Caco-2 (cell line): ENCODE measurements at regions not wholly inside any gene's neighbourhood (a gene's known extent, or its start where the extent isn't known, plus 50 kb on each side); places are given as distances from the start of the nearest gene placed in this dataset.
"Not testable (repeated sequence)": the region's sequence is repeated elsewhere in the genome, so short reads cannot be mapped to it uniquely, and the experiment has no call there.

Experiments
- BruUV-seq: library from RNA; stranded (reverse); fragments of 400-500 nt; replicated peaks from 2 replicates; lab custom pipeline; 2021; lab: Mats Ljungman, UMichigan
- CTCF ChIA-PET: fragments of 300-600 bp; sonication (Branson Sonifier 250); formaldehyde crosslinking; loops from one replicate; lab custom pipeline; 2022; ENCODE audit warnings: antibody characterized with exemption; lab: Charles Lee
- POLR2A ChIA-PET: fragments of 300-600 bp; sonication (Branson Sonifier 250); formaldehyde crosslinking; loops from one replicate; lab custom pipeline; 2022; ENCODE audit warnings: antibody characterized with exemption; lab: Charles Lee
- DNase-seq, 2 experiments: peaks; one replicate each; pipeline versions ENCODE4 v3.0.0 to v3.0.0-alpha.2; 2020 to 2022
- H3K27me3 ChIP-seq: replicated peaks from 2 replicates; pipeline ENCODE4 v1.6.0; 2011; ENCODE audit warnings: low read length; ENCODE audit not compliant: control insufficient read depth, insufficient read depth
- H3K36me3 ChIP-seq: 2 replicates; pipeline ENCODE4 v1.5.1; 2011; ENCODE audit warnings: low read length; ENCODE audit not compliant: control insufficient read depth, insufficient read depth
- H3K4me1 ChIP-seq: fragments of 250-450 bp; sonication (Bioruptor Pico); 2 replicates; pipeline ENCODE4 v1.5.1; 2020; ENCODE audit warnings: mild to moderate bottlenecking
- H3K4me3 ChIP-seq: 2 replicates; pipeline ENCODE4 v1.5.1; 2011; ENCODE audit warnings: low read depth, mild to moderate bottlenecking, control low read depth, low read length
- H3K9me3 ChIP-seq: fragments of 250-450 bp; sonication (Bioruptor Pico); 2 replicates; pipeline ENCODE4 v1.5.1; 2020; ENCODE audit warnings: mild to moderate bottlenecking, moderate library complexity
- H3K27ac Mint-ChIP-seq: one replicate; pipeline ENCODE4 v1.8.0; 2022; ENCODE audit warnings: mixed read lengths; ENCODE audit not compliant: unreplicated experiment
- H3K27me3 Mint-ChIP-seq: one replicate; pipeline ENCODE4 v1.8.0; 2022; ENCODE audit warnings: mixed read lengths; ENCODE audit not compliant: insufficient read depth, unreplicated experiment
- H3K36me3 Mint-ChIP-seq: one replicate; pipeline ENCODE4 v1.8.0; 2022; ENCODE audit warnings: mild to moderate bottlenecking, mixed read lengths; ENCODE audit not compliant: insufficient read depth, unreplicated experiment
- H3K4me1 Mint-ChIP-seq: one replicate; pipeline ENCODE4 v1.8.0; 2022; ENCODE audit warnings: low read depth, mixed read lengths; ENCODE audit not compliant: unreplicated experiment
- H3K4me3 Mint-ChIP-seq: one replicate; pipeline ENCODE4 v1.8.0; 2022; ENCODE audit warnings: mild to moderate bottlenecking, moderate library complexity, mixed read lengths; ENCODE audit not compliant: unreplicated experiment
- H3K9me3 Mint-ChIP-seq: one replicate; pipeline ENCODE4 v1.8.0; 2022; ENCODE audit warnings: mixed read lengths; ENCODE audit not compliant: unreplicated experiment
- intact Hi-C: fragments of 100-400 bp; cut with micrococcal nuclease; formaldehyde crosslinking; loops from one replicate; pipeline ENCODE4 v1.10.0; 2022; ENCODE audit not compliant: unreplicated experiment
- TF ChIP-seq, protein P1 (sequence below), 2 experiments: fragments of 200-600 bp in 1 of 2; IDR thresholded peaks; 1 replicate in 1 of 2; 2 replicates in 1 of 2; pipeline versions ENCODE4 v1.5.1 to v1.8.0; 2011 to 2022; ENCODE audit warnings: antibody characterized with exemption in 1 of 2, control low read depth in 1 of 2, inconsistent platforms in 1 of 2, low read depth in 1 of 2, low read length in 1 of 2, mild to moderate bottlenecking in 1 of 2, moderate library complexity in 1 of 2; ENCODE audit not compliant: insufficient read depth in 1 of 2, severe bottlenecking in 1 of 2, unreplicated experiment in 1 of 2

DNA sequence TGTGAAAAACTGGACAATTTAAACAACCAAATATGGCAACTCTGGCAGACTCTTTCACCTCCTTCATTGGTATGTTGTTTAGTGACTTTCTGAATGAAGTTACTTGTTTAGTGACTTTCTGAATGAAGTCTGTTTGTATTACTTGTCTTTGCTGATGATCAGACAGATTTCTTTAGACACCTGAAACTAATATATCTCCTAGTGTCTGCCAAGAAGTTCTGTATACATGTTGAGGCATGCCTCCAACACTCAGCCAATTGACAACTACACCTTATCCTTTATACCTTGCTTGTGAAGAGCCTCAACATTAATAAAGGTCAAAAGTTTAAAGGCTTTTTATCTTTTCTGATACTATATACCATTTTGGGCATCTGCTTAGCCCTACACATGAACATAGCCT, 725.4 kb upstream of the EPHA7 start:
- CTCF ChIA-PET: no interaction called here
- intact Hi-C loops: no loop called here
- TF ChIP-seq, protein P1, sequence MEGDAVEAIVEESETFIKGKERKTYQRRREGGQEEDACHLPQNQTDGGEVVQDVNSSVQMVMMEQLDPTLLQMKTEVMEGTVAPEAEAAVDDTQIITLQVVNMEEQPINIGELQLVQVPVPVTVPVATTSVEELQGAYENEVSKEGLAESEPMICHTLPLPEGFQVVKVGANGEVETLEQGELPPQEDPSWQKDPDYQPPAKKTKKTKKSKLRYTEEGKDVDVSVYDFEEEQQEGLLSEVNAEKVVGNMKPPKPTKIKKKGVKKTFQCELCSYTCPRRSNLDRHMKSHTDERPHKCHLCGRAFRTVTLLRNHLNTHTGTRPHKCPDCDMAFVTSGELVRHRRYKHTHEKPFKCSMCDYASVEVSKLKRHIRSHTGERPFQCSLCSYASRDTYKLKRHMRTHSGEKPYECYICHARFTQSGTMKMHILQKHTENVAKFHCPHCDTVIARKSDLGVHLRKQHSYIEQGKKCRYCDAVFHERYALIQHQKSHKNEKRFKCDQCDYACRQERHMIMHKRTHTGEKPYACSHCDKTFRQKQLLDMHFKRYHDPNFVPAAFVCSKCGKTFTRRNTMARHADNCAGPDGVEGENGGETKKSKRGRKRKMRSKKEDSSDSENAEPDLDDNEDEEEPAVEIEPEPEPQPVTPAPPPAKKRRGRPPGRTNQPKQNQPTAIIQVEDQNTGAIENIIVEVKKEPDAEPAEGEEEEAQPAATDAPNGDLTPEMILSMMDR (IDR thresholded peaks at IDR 0.05; ENCODE audit: insufficient read depth in 1 of 2, low read depth in 1 of 2, low read length in 1 of 2, severe bottlenecking in 1 of 2, unreplicated experiment in 1 of 2): no peak
- H3K4me3 Mint-ChIP-seq: no peak overlapping the region
- Histone ChIP-seq H3K4me3 (no peak overlapping the region), H3K27me3 (no peaks in the 10 kb centered on the region), H3K36me3 (no peaks in the 10 kb centered on the region), H3K9me3 (no peaks in the 10 kb centered on the region), H3K4me1 (no peaks in the 10 kb centered on the region)
- DNase-seq: no peak
- H3K4me1 Mint-ChIP-seq: no peaks in the 10 kb centered on the region
- BruUV-seq: no TSS peak
- no peak overlapping the region for H3K27ac Mint-ChIP-seq
- no peaks in the 10 kb centered on the region for H3K9me3 Mint-ChIP-seq
- H3K27me3 Mint-ChIP-seq: no peaks in the 10 kb centered on the region
- no peaks in the 10 kb centered on the region for H3K36me3 Mint-ChIP-seq
- POLR2A ChIA-PET: no interaction called here

DNA sequence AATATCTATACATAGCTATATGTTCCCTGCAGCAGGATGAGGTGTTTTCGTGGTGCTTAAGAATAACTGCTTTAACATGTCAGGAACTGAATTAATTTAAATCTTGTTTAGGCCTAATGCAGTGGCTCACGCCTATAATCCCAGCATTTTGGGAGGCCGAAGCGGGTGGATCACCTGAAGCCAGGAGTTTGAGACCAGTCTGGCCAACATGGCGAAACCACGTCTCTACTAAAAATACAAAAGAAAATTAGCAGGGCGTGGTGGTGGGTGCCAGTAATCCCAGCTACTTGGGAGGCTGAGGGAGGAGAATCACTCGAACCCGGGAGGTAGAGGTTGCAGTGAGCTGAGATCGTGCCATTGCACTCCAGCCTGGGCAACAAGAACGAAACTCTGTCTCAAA, 717.8 kb upstream of the EPHA7 start:
- H3K4me1 Mint-ChIP-seq, H3K27ac Mint-ChIP-seq, POLR2A ChIA-PET, H3K9me3 Mint-ChIP-seq, H3K36me3 ChIP-seq, H3K27me3 ChIP-seq, intact Hi-C loops, H3K4me3 Mint-ChIP-seq, BruUV-seq, H3K36me3 Mint-ChIP-seq, DNase-seq, H3K9me3 ChIP-seq, H3K27me3 Mint-ChIP-seq, H3K4me3 ChIP-seq, CTCF ChIA-PET, H3K4me1 ChIP-seq: not testable (repeated sequence)

DNA sequence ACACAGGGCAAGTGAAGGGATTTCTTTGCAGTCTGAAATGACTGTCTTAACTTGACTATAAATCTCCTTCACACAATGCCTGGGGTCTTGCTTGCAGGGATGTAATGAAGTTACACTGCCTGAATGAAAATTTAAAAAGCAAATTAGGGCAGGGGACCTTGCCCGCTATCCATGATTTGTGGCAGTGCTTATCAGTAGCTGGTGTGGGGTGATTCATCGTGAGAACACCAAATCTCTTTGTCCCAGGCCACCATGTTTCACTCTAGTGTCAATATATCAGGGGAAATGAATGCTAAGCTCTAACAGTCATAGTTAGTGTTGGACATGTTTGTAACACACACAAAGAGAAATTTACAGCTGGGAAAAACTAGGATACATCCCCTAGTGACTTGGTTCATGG, 713.7 kb upstream of the EPHA7 start:
- no peaks in the 10 kb centered on the region for H3K9me3 ChIP-seq
- no peak overlapping the region for H3K4me3 ChIP-seq
- ChIA-PET CTCF (no interaction called here), POLR2A (no interaction called here)
- no peaks in the 10 kb centered on the region for H3K4me1 Mint-ChIP-seq
- H3K4me3 Mint-ChIP-seq: no peak overlapping the region
- no peak overlapping the region for H3K27ac Mint-ChIP-seq
- no peaks in the 10 kb centered on the region for H3K9me3 Mint-ChIP-seq
- no peaks in the 10 kb centered on the region for H3K27me3 ChIP-seq
- no peak for DNase-seq
- no TSS peak for BruUV-seq
- TF ChIP-seq, protein P1 (IDR thresholded peaks at IDR 0.05; ENCODE audit: insufficient read depth in 1 of 2, low read depth in 1 of 2, low read length in 1 of 2, severe bottlenecking in 1 of 2, unreplicated experiment in 1 of 2): no peak
- no peaks in the 10 kb centered on the region for H3K36me3 ChIP-seq
- no peaks in the 10 kb centered on the region for H3K36me3 Mint-ChIP-seq
- no peaks in the 10 kb centered on the region for H3K27me3 Mint-ChIP-seq
- H3K4me1 ChIP-seq: no peaks in the 10 kb centered on the region
- intact Hi-C loops: no loop called here

DNA sequence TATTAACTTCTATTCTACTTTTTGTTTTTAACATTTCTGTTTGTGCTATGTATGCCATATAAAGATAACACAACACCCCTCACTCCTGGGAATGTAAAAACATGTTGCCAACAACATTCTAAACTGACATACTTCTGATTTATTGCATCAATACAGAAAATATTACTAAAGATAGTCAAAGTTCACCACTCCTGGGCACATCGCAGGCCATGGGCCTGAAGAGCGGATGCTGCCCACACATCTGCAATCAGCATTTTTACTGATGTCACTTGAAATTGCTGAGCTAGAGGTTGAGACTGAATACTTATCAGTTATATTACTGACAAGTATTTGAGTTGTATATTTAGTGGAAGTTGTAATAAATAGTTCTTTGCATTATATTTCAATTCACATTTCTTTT, 711.9 kb upstream of the EPHA7 start:
- ChIA-PET POLR2A (no interaction called here), CTCF (no interaction called here)
- TF ChIP-seq, protein P1 (IDR thresholded peaks at IDR 0.05; ENCODE audit: insufficient read depth in 1 of 2, low read depth in 1 of 2, low read length in 1 of 2, severe bottlenecking in 1 of 2, unreplicated experiment in 1 of 2): no peak

More for the DNA sequence above, 711.9 kb upstream of the EPHA7 start:
- no peaks in the 10 kb centered on the region for H3K36me3 Mint-ChIP-seq
- H3K27me3 ChIP-seq: no peaks in the 10 kb centered on the region
- H3K27me3 Mint-ChIP-seq: no peaks in the 10 kb centered on the region
- DNase-seq: no peak
- H3K4me1 ChIP-seq: no peaks in the 10 kb centered on the region
- BruUV-seq: no TSS peak
- no peaks in the 10 kb centered on the region for H3K36me3 ChIP-seq
- no peak overlapping the region for H3K4me3 Mint-ChIP-seq
- no peaks in the 10 kb centered on the region for H3K4me1 Mint-ChIP-seq
- no peak overlapping the region for H3K27ac Mint-ChIP-seq
- H3K4me3 ChIP-seq: no peak overlapping the region
- intact Hi-C loops: no loop called here
- H3K9me3 ChIP-seq: no peaks in the 10 kb centered on the region
- no peaks in the 10 kb centered on the region for H3K9me3 Mint-ChIP-seq
